ENCODE measurements at regions not wholly inside any gene's neighbourhood (a gene's known extent, or its start where the extent isn't known, plus 50 kb on each side); places are given as distances from the start of the nearest gene placed in this dataset.

GRCh38 chr2:12175323-12175722 lies 428.9 kb downstream of the LPIN1 start:
- H3K4me1 ChIP-seq (replicated peaks) = no peaks in the 10 kb centered on the region
- no peaks in the 10 kb centered on the region for H3K36me3 ChIP-seq
- DNase-seq (ENCODE audit: low spot score) = no peak
- no peak overlapping the region for H3K4me3 ChIP-seq
- H3K27ac ChIP-seq = no peak overlapping the region
- H3K27me3 ChIP-seq (replicated peaks; ENCODE audit: insufficient read depth) = no peaks in the 10 kb centered on the region
- no peak for TF ChIP-seq CTCF (IDR thresholded peaks at IDR 0.05)
- no peak for TF ChIP-seq POLR2A (IDR thresholded peaks at IDR 0.05)
- no peak for TF ChIP-seq POLR2AphosphoS5 (IDR thresholded peaks at IDR 0.05)
- H3K9me3 ChIP-seq = no peaks in the 10 kb centered on the region
- intact Hi-C loops (cut with DNase I) = no loop called here
- 96% methylated on average over 2 of the region's 2 CpGs for WGBS

GRCh38 chr2:12176623-12177454 lies 430.4 kb downstream of the LPIN1 start:
- Histone ChIP-seq H3K36me3 (no peaks in the 10 kb centered on the region), H3K9me3 (no peaks in the 10 kb centered on the region), H3K27ac (no peak overlapping the region), H3K4me1 (replicated peaks) (no peaks in the 10 kb centered on the region), H3K4me3 (no peak overlapping the region), H3K27me3 (replicated peaks; ENCODE audit: insufficient read depth) (no peaks in the 10 kb centered on the region)
- peak; percentile 51 for DNase-seq (ENCODE audit: low spot score)
- TF ChIP-seq POLR2AphosphoS5 (IDR thresholded peaks at IDR 0.05) (peak; percentile 25), POLR2A (IDR thresholded peaks at IDR 0.05) (no peak), CTCF (IDR thresholded peaks at IDR 0.05) (no peak)
- 6% methylated on average over 9 of the region's 9 CpGs for WGBS
- intact Hi-C loops (cut with DNase I) = no loop called here

GRCh38 chr2:12177455-12178288 lies 431.2 kb downstream of the LPIN1 start:
- H3K9me3 ChIP-seq = no peaks in the 10 kb centered on the region
- no peaks in the 10 kb centered on the region for H3K36me3 ChIP-seq
- H3K4me3 ChIP-seq = no peak overlapping the region
- H3K4me1 ChIP-seq (replicated peaks) = no peaks in the 10 kb centered on the region
- H3K27me3 ChIP-seq (replicated peaks; ENCODE audit: insufficient read depth) = no peaks in the 10 kb centered on the region
- 33% methylated on average over 4 of the region's 4 CpGs for WGBS
- intact Hi-C loops (cut with DNase I) = no loop called here
- TF ChIP-seq CTCF (IDR thresholded peaks at IDR 0.05) = no peak
- TF ChIP-seq POLR2A (IDR thresholded peaks at IDR 0.05) = no peak
- no peak for TF ChIP-seq POLR2AphosphoS5 (IDR thresholded peaks at IDR 0.05)
- no peak overlapping the region for H3K27ac ChIP-seq
- DNase-seq (ENCODE audit: low spot score) = no peak

GRCh38 chr2:12178289-12179080 lies 432.1 kb downstream of the LPIN1 start:
- WGBS = 87% methylated on average over 6 of the region's 6 CpGs
- no peak for DNase-seq (ENCODE audit: low spot score)
- H3K36me3 ChIP-seq = no peaks in the 10 kb centered on the region
- no peak overlapping the region for H3K27ac ChIP-seq
- H3K4me1 ChIP-seq (replicated peaks) = no peaks in the 10 kb centered on the region
- no peak overlapping the region for H3K4me3 ChIP-seq
- intact Hi-C loops (cut with DNase I) = no loop called here
- H3K9me3 ChIP-seq = no peaks in the 10 kb centered on the region
- TF ChIP-seq POLR2A (IDR thresholded peaks at IDR 0.05) (no peak), POLR2AphosphoS5 (IDR thresholded peaks at IDR 0.05) (no peak), CTCF (IDR thresholded peaks at IDR 0.05) (no peak)
- no peaks in the 10 kb centered on the region for H3K27me3 ChIP-seq (replicated peaks; ENCODE audit: insufficient read depth)
